Keratinocyte (primary cell): ENCODE measurements at regions not wholly inside any gene's neighbourhood (a gene's known extent, or its start where the extent isn't known, plus 50 kb on each side); places are given as distances from the start of the nearest gene placed in this dataset.

Source experiments
- DNase-seq: peaks from one replicate; pipeline ENCODE4 v3.0.0-alpha.2; 2011; ENCODE audit warnings: low read depth, missing footprints, low spot score
- FAIRE-seq: peaks from 2 replicates; lab custom pipeline; 2011; peaks lifted over from hg19 to GRCh38; lab: Jason Lieb, UNC
- H2AFZ ChIP-seq: 2 replicates; pipeline ENCODE4 v1.6.0; 2012; ENCODE audit warnings: low read length, control low read depth, inconsistent platforms; ENCODE audit not compliant: control insufficient read depth
- H3K27ac ChIP-seq: 2 replicates; pipeline ENCODE4 v1.5.1; 2011; ENCODE audit warnings: low read length; ENCODE audit not compliant: control insufficient read depth, insufficient read depth
- H3K27me3 ChIP-seq: 3 replicates; pipeline ENCODE4 v1.6.0; 2011; ENCODE audit warnings: low read length; ENCODE audit not compliant: control insufficient read depth, insufficient read depth; ENCODE audit errors: extremely low read depth
- H3K36me3 ChIP-seq, 2 experiments: 2 replicates in 1 of 2; 3 replicates in 1 of 2; pipeline ENCODE4 v1.5.1; 2011; ENCODE audit warnings: low read length in 2 of 2, mild to moderate bottlenecking in 1 of 2; ENCODE audit not compliant: control insufficient read depth in 2 of 2, insufficient read depth in 2 of 2; ENCODE audit errors: extremely low read depth in 1 of 2
- H3K4me1 ChIP-seq: 3 replicates; pipeline ENCODE4 v1.5.1; 2011; ENCODE audit warnings: low read length; ENCODE audit not compliant: control insufficient read depth, insufficient read depth; ENCODE audit errors: extremely low read depth
- H3K4me2 ChIP-seq: 3 replicates; pipeline ENCODE4 v1.6.0; 2011; ENCODE audit warnings: low read depth, low read length; ENCODE audit not compliant: control insufficient read depth, insufficient read depth; ENCODE audit errors: extremely low read depth
- H3K4me3 ChIP-seq, 3 experiments: fragments of 200-600 bp in 1 of 3; sonication (generic) in 1 of 3; 2 replicates in 2 of 3; 3 replicates in 1 of 3; pipeline ENCODE4 v1.5.1; 2011 to 2016; ENCODE audit warnings: low read length in 3 of 3, mild to moderate bottlenecking in 3 of 3, control low read depth in 2 of 3, inconsistent platforms in 1 of 3, low read depth in 1 of 3, mixed read lengths in 1 of 3, mixed run types in 1 of 3, moderate library complexity in 1 of 3; ENCODE audit not compliant: control insufficient read depth in 2 of 3, insufficient read depth in 2 of 3; ENCODE audit errors: extremely low read depth in 1 of 3
- H3K79me2 ChIP-seq: 2 replicates; pipeline ENCODE4 v1.6.0; 2012; ENCODE audit warnings: low read length; ENCODE audit not compliant: control insufficient read depth, insufficient read depth
- H3K9ac ChIP-seq: 3 replicates; pipeline ENCODE4 v1.6.0; 2011; ENCODE audit warnings: low read length; ENCODE audit not compliant: control insufficient read depth, insufficient read depth; ENCODE audit errors: extremely low read depth
- H3K9me1 ChIP-seq: 3 replicates; pipeline ENCODE4 v1.6.0; 2011; ENCODE audit warnings: low read length; ENCODE audit not compliant: control insufficient read depth, insufficient read depth; ENCODE audit errors: extremely low read depth
- H3K9me3 ChIP-seq: 2 replicates; pipeline ENCODE4 v1.5.1; 2012; ENCODE audit warnings: low read depth, low read length; ENCODE audit not compliant: control insufficient read depth
- H4K20me1 ChIP-seq: 3 replicates; pipeline ENCODE4 v1.6.0; 2011; ENCODE audit warnings: low read length; ENCODE audit not compliant: control insufficient read depth, insufficient read depth; ENCODE audit errors: extremely low read depth
- EZH2 ChIP-seq: IDR thresholded peaks from one replicate; pipeline ENCODE4 v1.6.1; 2012; ENCODE audit warnings: inconsistent platforms, mild to moderate bottlenecking, low read length, moderate library complexity
- dilution Hi-C: fragments of 300-500 bp; cut with MboI; formaldehyde crosslinking; loops from one replicate; pipeline ENCODE4 v1.7.0; 2020; ENCODE audit warnings: low sequenced_read_pairs; ENCODE audit not compliant: extremely low pct_ligation_motif_present
- TF ChIP-seq, protein P1 (sequence below), 3 experiments: IDR thresholded peaks in 1 of 3; conservative IDR thresholded peaks in 1 of 3; optimal IDR thresholded peaks in 1 of 3; 2 replicates in 2 of 3; 3 replicates in 1 of 3; pipeline versions ENCODE3 to v1.5.1; 2011; ENCODE audit warnings: low read length in 3 of 3, mild to moderate bottlenecking in 3 of 3, moderate library complexity in 2 of 3, control low read depth in 1 of 3, inconsistent platforms in 1 of 3; ENCODE audit not compliant: insufficient read depth in 2 of 3; ENCODE audit errors: extremely low read depth in 1 of 3

DNA sequence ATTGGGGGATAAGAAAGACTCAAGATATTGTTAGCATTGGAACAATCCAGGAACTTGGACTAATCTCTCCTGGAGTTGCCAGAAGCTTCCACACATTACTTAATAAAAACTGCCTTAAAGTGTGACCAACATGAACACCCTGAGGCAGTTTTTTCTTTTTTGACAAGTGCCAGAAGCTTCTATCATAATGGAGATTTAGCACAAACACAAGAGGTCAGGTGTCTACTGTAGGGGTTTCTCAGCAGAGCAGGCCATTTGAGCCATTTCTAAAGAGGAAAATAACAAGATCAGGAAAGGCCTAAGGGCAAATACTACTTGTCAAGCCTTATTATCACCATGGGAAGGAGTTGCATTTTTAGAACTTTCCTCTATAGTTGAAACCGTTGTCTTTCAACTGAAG lies 361.5 kb downstream of the EPM2A start:
- TF ChIP-seq, protein P1, sequence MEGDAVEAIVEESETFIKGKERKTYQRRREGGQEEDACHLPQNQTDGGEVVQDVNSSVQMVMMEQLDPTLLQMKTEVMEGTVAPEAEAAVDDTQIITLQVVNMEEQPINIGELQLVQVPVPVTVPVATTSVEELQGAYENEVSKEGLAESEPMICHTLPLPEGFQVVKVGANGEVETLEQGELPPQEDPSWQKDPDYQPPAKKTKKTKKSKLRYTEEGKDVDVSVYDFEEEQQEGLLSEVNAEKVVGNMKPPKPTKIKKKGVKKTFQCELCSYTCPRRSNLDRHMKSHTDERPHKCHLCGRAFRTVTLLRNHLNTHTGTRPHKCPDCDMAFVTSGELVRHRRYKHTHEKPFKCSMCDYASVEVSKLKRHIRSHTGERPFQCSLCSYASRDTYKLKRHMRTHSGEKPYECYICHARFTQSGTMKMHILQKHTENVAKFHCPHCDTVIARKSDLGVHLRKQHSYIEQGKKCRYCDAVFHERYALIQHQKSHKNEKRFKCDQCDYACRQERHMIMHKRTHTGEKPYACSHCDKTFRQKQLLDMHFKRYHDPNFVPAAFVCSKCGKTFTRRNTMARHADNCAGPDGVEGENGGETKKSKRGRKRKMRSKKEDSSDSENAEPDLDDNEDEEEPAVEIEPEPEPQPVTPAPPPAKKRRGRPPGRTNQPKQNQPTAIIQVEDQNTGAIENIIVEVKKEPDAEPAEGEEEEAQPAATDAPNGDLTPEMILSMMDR (optimal IDR thresholded peaks at IDR 0.05 in 1 of 3, IDR thresholded peaks at IDR 0.05 in 1 of 3, conservative IDR thresholded peaks at IDR 0.05 in 1 of 3; ENCODE audit: extremely low read depth in 1 of 3, insufficient read depth in 2 of 3, low read length in 3 of 3): no peak
- no peak for TF ChIP-seq EZH2
- dilution Hi-C loops: no loop called here
- H3K27me3 ChIP-seq: no peaks in the 10 kb centered on the region
- H3K4me2 ChIP-seq: no peak overlapping the region
- H3K9ac ChIP-seq: no peak overlapping the region
- H3K4me3 ChIP-seq: no peak overlapping the region
- FAIRE-seq: no peak
- H2AFZ ChIP-seq: no peak overlapping the region
- H4K20me1 ChIP-seq: no peaks in the 10 kb centered on the region
- H3K4me1 ChIP-seq: no peaks in the 10 kb centered on the region
- no peaks in the 10 kb centered on the region for H3K36me3 ChIP-seq
- peaks cover 2% of the 10 kb centered on the region for H3K9me3 ChIP-seq
- H3K9me1 ChIP-seq: no peaks in the 10 kb centered on the region
- H3K79me2 ChIP-seq: no peaks in the 10 kb centered on the region
- H3K27ac ChIP-seq: no peak overlapping the region
- DNase-seq: no peak

DNA sequence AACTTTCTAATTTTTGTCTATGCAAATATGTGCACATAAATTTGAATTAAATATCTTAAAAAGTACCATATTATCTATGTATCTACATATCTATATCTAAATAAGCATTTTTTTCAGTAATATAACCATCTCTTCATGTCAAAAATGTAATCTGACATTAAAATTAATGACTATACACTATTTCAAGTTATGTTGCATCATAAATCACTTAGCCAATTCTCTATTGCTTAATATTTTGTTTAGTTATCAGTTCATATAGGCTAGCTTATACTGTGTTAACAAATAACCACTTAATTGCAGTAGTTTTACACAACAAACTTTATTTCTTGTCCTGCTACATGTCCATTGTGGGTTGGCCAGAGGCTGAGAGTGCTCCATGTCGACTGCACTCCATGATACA lies 360.8 kb downstream of the EPM2A start:
- no peaks in the 10 kb centered on the region for H4K20me1 ChIP-seq
- no peaks in the 10 kb centered on the region for H3K27me3 ChIP-seq
- no peaks in the 10 kb centered on the region for H3K9me1 ChIP-seq
- FAIRE-seq (no peak), DNase-seq (no peak)
- H3K27ac ChIP-seq: no peak overlapping the region
- H3K36me3 ChIP-seq: no peaks in the 10 kb centered on the region
- no peak overlapping the region for H3K4me3 ChIP-seq
- no peaks in the 10 kb centered on the region for H3K4me1 ChIP-seq
- no peak overlapping the region for H3K9ac ChIP-seq
- H3K4me2 ChIP-seq: no peak overlapping the region
- H3K79me2 ChIP-seq: no peaks in the 10 kb centered on the region
- TF ChIP-seq EZH2: no peak
- TF ChIP-seq, protein P1 (optimal IDR thresholded peaks at IDR 0.05 in 1 of 3, IDR thresholded peaks at IDR 0.05 in 1 of 3, conservative IDR thresholded peaks at IDR 0.05 in 1 of 3; ENCODE audit: extremely low read depth in 1 of 3, insufficient read depth in 2 of 3, low read length in 3 of 3): no peak
- H3K9me3 ChIP-seq: peaks cover 2% of the 10 kb centered on the region
- H2AFZ ChIP-seq: no peak overlapping the region
- dilution Hi-C loops: no loop called here
